ENCODE measurements at regions not wholly inside any gene's neighbourhood (a gene's known extent, or its start where the extent isn't known, plus 50 kb on each side); places are given as distances from the start of the nearest gene placed in this dataset.

GRCh38 chr2:20515290-20516220 is 68.7 kb downstream of the RHOB start:
- Histone ChIP-seq H2AFZ (ENCODE audit: low read length) (no peak overlapping the region), H3K79me2 (ENCODE audit: low read length) (no peaks in the 10 kb centered on the region), H3K4me2 (ENCODE audit: low read depth, low read length) (no peak overlapping the region)

GRCh38 chr2:20516291-20516645 is 69.4 kb downstream of the RHOB start:
- Histone ChIP-seq H3K4me3 (ENCODE audit: low read length) (no peak overlapping the region), H3K27me3 (replicated peaks; ENCODE audit: insufficient read depth, low read length) (no peaks in the 10 kb centered on the region), H4K20me1 (ENCODE audit: insufficient read depth, low read length) (no peaks in the 10 kb centered on the region), H3K4me2 (ENCODE audit: low read depth, low read length) (no peak overlapping the region), H2AFZ (ENCODE audit: low read length) (no peak overlapping the region), H3K9ac (ENCODE audit: low read length) (no peak overlapping the region), H3F3A (ENCODE audit: insufficient read depth, low read length) (no peaks in the 10 kb centered on the region), H3K27ac (ENCODE audit: low read length) (no peak overlapping the region), H3K79me2 (ENCODE audit: low read length) (no peaks in the 10 kb centered on the region), H3K4me1 (ENCODE audit: low read length) (no peaks in the 10 kb centered on the region), H3K9me2 (replicated peaks; ENCODE audit: insufficient read depth, low read length) (no peaks in the 10 kb centered on the region), H3K9me3 (replicated peaks; ENCODE audit: insufficient read depth, low read length) (no peaks in the 10 kb centered on the region), H3K36me3 (replicated peaks; ENCODE audit: insufficient read depth, low read length) (no peaks in the 10 kb centered on the region)
- no peak for DNase-seq
- TF ChIP-seq EZH2phosphoT487 (IDR thresholded peaks at IDR 0.05; ENCODE audit: low read length): no peak
- no peak for TF ChIP-seq EZH2 (optimal IDR thresholded peaks at IDR 0.05; ENCODE audit: low read depth, low read length)
- no peak for TF ChIP-seq CTCF (IDR thresholded peaks at IDR 0.05; ENCODE audit: low read length)

More at GRCh38 chr2:20515290-20516220, 68.7 kb downstream of the RHOB start:
- Histone ChIP-seq H3K9me3 (replicated peaks; ENCODE audit: insufficient read depth, low read length) (no peaks in the 10 kb centered on the region), H3K9ac (ENCODE audit: low read length) (no peak overlapping the region), H3K36me3 (replicated peaks; ENCODE audit: insufficient read depth, low read length) (no peaks in the 10 kb centered on the region), H4K20me1 (ENCODE audit: insufficient read depth, low read length) (no peaks in the 10 kb centered on the region), H3K27ac (ENCODE audit: low read length) (no peak overlapping the region), H3F3A (ENCODE audit: insufficient read depth, low read length) (no peaks in the 10 kb centered on the region), H3K4me3 (ENCODE audit: low read length) (no peak overlapping the region), H3K27me3 (replicated peaks; ENCODE audit: insufficient read depth, low read length) (no peaks in the 10 kb centered on the region), H3K4me1 (ENCODE audit: low read length) (0 out of 2 replicates have a peak, but pooled peaks cover 1% of the 10 kb centered on the region), H3K9me2 (replicated peaks; ENCODE audit: insufficient read depth, low read length) (no peaks in the 10 kb centered on the region)
- no peak for TF ChIP-seq EZH2phosphoT487 (IDR thresholded peaks at IDR 0.05; ENCODE audit: low read length)
- no peak for DNase-seq

GRCh38 chr2:20516646-20517341 is 69.9 kb downstream of the RHOB start:
- H3K4me1 ChIP-seq (ENCODE audit: low read length): no peaks in the 10 kb centered on the region
- DNase-seq: no peak
- H2AFZ ChIP-seq (ENCODE audit: low read length): no peak overlapping the region
- no peaks in the 10 kb centered on the region for H3K36me3 ChIP-seq (replicated peaks; ENCODE audit: insufficient read depth, low read length)
- TF ChIP-seq CTCF (IDR thresholded peaks at IDR 0.05; ENCODE audit: low read length) (no peak), EZH2phosphoT487 (IDR thresholded peaks at IDR 0.05; ENCODE audit: low read length) (no peak), EZH2 (optimal IDR thresholded peaks at IDR 0.05; ENCODE audit: low read depth, low read length) (no peak)
- H3K4me3 ChIP-seq (ENCODE audit: low read length): no peak overlapping the region
- H3K9ac ChIP-seq (ENCODE audit: low read length): no peak overlapping the region
- no peaks in the 10 kb centered on the region for H3K27me3 ChIP-seq (replicated peaks; ENCODE audit: insufficient read depth, low read length)
- no peaks in the 10 kb centered on the region for H3K9me3 ChIP-seq (replicated peaks; ENCODE audit: insufficient read depth, low read length)
- no peak overlapping the region for H3K27ac ChIP-seq (ENCODE audit: low read length)
- H3K4me2 ChIP-seq (ENCODE audit: low read depth, low read length): no peak overlapping the region
- no peaks in the 10 kb centered on the region for H4K20me1 ChIP-seq (ENCODE audit: insufficient read depth, low read length)
- H3K79me2 ChIP-seq (ENCODE audit: low read length): no peaks in the 10 kb centered on the region
- no peaks in the 10 kb centered on the region for H3K9me2 ChIP-seq (replicated peaks; ENCODE audit: insufficient read depth, low read length)
- H3F3A ChIP-seq (ENCODE audit: insufficient read depth, low read length): no peaks in the 10 kb centered on the region

All from MM.1S (cell line).